Sigmoid colon (tissue), 4 donors: ENCODE measurements at regions not wholly inside any gene's neighbourhood (a gene's known extent, or its start where the extent isn't known, plus 50 kb on each side); places are given as distances from the start of the nearest gene placed in this dataset.

Source experiments
- CTCF ChIP-seq, 4 experiments: fragments of 450-650 bp in 3 of 4; fragments of 200-600 bp in 1 of 4; IDR thresholded peaks; one replicate each; pipeline ENCODE4 v1.5.1; 2016 to 2019; ENCODE audit warnings: antibody characterized with exemption in 4 of 4, mild to moderate bottlenecking in 3 of 4, moderate library complexity in 2 of 4
- EP300 ChIP-seq, 4 donors: sonication (generic); formaldehyde crosslinking; IDR thresholded peaks; one replicate each; pipeline ENCODE4 v1.6.1; 2017; ENCODE audit warnings: antibody characterized with exemption in 4 of 4
- POLR2A ChIP-seq, 2 donors: fragments of 450-650 bp; IDR thresholded peaks; one replicate each; pipeline ENCODE4 v1.6.1; 2016; ENCODE audit warnings: antibody characterized with exemption in 2 of 2, mild to moderate bottlenecking in 2 of 2, moderate library complexity in 2 of 2
- POLR2AphosphoS5 ChIP-seq, 4 donors: sonication (generic); formaldehyde crosslinking; IDR thresholded peaks; one replicate each; pipeline ENCODE4 v1.6.1; 2017; ENCODE audit warnings: antibody characterized with exemption in 4 of 4

GRCh38 chr20:50387996-50388332, 122.2 kb upstream of the PTPN1 start:
- TF ChIP-seq POLR2AphosphoS5 (IDR thresholded peaks at IDR 0.05) (no peak), EP300 (IDR thresholded peaks at IDR 0.05) (no peak), CTCF (IDR thresholded peaks at IDR 0.05) (no peak), POLR2A (IDR thresholded peaks at IDR 0.05) (no peak)
